Endothelial cell of umbilical vein (primary cell): ENCODE measurements at regions not wholly inside any gene's neighbourhood (a gene's known extent, or its start where the extent isn't known, plus 50 kb on each side); places are given as distances from the start of the nearest gene placed in this dataset.

Experiments
- CTCF ChIP-seq, 2 donors: IDR thresholded peaks; 1 replicate in 1 of 2; 2 replicates in 1 of 2; pipeline ENCODE4 v1.5.1; 2011; ENCODE audit warnings: low read length in 2 of 2, mild to moderate bottlenecking in 2 of 2, moderate library complexity in 2 of 2, control low read depth in 1 of 2, inconsistent platforms in 1 of 2, low read depth in 1 of 2; ENCODE audit not compliant: insufficient read depth in 1 of 2; ENCODE audit errors: extremely low read depth in 1 of 2
- EZH2 ChIP-seq: IDR thresholded peaks from 2 replicates; pipeline ENCODE4 v1.6.1; 2012; ENCODE audit warnings: borderline replicate concordance, low read depth, mild to moderate bottlenecking, moderate library complexity, low read length, inconsistent platforms; ENCODE audit not compliant: severe bottlenecking
- FOS ChIP-seq: IDR thresholded peaks from 2 replicates; pipeline ENCODE4 v1.6.1; 2011; ENCODE audit warnings: mild to moderate bottlenecking, low read length, moderate library complexity, borderline replicate concordance; ENCODE audit not compliant: insufficient read depth
- GATA2 ChIP-seq: IDR thresholded peaks from 2 replicates; pipeline ENCODE4 v1.7.0; 2011; ENCODE audit warnings: low read depth, mild to moderate bottlenecking, moderate library complexity, mixed read lengths, low read length; ENCODE audit not compliant: insufficient read length, insufficient read depth
- JUN ChIP-seq: IDR thresholded peaks from 2 replicates; pipeline ENCODE4 v1.6.1; 2011; ENCODE audit warnings: borderline replicate concordance, low read depth; ENCODE audit not compliant: insufficient read length, insufficient read depth
- MAX ChIP-seq: IDR thresholded peaks from 2 replicates; pipeline ENCODE4 v1.6.1; 2011; ENCODE audit not compliant: insufficient read depth, insufficient read length
- MYC ChIP-seq: IDR thresholded peaks from one replicate; pipeline ENCODE4 v1.6.1; 2011; ENCODE audit warnings: mild to moderate bottlenecking, low read depth, low read length
- POLR2A ChIP-seq: IDR thresholded peaks from 2 replicates; pipeline ENCODE4 v1.6.1; 2012; ENCODE audit warnings: low read depth, mild to moderate bottlenecking, control low read depth, low read length
- POLR2AphosphoS5 ChIP-seq: IDR thresholded peaks from 2 replicates; pipeline ENCODE4 v1.6.1; 2012; ENCODE audit warnings: low read depth, mild to moderate bottlenecking, control low read depth, low read length, moderate library complexity; ENCODE audit not compliant: insufficient read depth

- no peak for TF ChIP-seq CTCF (IDR thresholded peaks at IDR 0.05; ENCODE audit: extremely low read depth in 1 of 2, insufficient read depth in 1 of 2, low read depth in 1 of 2, low read length in 2 of 2)
- TF ChIP-seq POLR2A, result no peak
- TF ChIP-seq MYC, result no peak
- no peak for TF ChIP-seq MAX
- no peak for TF ChIP-seq EZH2
- TF ChIP-seq JUN, result no peak
- TF ChIP-seq POLR2AphosphoS5, result no peak
- no peak for TF ChIP-seq FOS
- TF ChIP-seq GATA2, result no peak
Measured at GRCh38 chr2:8617048-8617447, 64.8 kb upstream of the ID2 start.
